Vagina (tissue), 2 donors: ENCODE measurements at regions not wholly inside any gene's neighbourhood (a gene's known extent, or its start where the extent isn't known, plus 50 kb on each side); places are given as distances from the start of the nearest gene placed in this dataset.

Experiments
- POLR2A ChIP-seq, 2 donors: fragments of 450-650 bp; IDR thresholded peaks; one replicate each; pipeline ENCODE4 v1.6.1; 2017; ENCODE audit warnings: antibody characterized with exemption in 2 of 2, mild to moderate bottlenecking in 2 of 2, moderate library complexity in 2 of 2
- TF ChIP-seq, protein P1 (sequence below), 3 experiments: fragments of 450-650 bp in 2 of 3; fragments of 200-600 bp in 1 of 3; sonication (generic) in 1 of 3; IDR thresholded peaks; one replicate each; pipeline ENCODE4 v1.5.1; 2017 to 2019; ENCODE audit warnings: antibody characterized with exemption in 3 of 3, mild to moderate bottlenecking in 2 of 3, moderate library complexity in 2 of 3

GRCh38 chr4:123986268-123986798, 589.7 kb downstream of the SPRY1 start:
- TF ChIP-seq, protein P1, sequence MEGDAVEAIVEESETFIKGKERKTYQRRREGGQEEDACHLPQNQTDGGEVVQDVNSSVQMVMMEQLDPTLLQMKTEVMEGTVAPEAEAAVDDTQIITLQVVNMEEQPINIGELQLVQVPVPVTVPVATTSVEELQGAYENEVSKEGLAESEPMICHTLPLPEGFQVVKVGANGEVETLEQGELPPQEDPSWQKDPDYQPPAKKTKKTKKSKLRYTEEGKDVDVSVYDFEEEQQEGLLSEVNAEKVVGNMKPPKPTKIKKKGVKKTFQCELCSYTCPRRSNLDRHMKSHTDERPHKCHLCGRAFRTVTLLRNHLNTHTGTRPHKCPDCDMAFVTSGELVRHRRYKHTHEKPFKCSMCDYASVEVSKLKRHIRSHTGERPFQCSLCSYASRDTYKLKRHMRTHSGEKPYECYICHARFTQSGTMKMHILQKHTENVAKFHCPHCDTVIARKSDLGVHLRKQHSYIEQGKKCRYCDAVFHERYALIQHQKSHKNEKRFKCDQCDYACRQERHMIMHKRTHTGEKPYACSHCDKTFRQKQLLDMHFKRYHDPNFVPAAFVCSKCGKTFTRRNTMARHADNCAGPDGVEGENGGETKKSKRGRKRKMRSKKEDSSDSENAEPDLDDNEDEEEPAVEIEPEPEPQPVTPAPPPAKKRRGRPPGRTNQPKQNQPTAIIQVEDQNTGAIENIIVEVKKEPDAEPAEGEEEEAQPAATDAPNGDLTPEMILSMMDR (IDR thresholded peaks at IDR 0.05): no peak
- TF ChIP-seq POLR2A (IDR thresholded peaks at IDR 0.05): no peak
